8988T (cell line): ENCODE measurements at regions not wholly inside any gene's neighbourhood (a gene's known extent, or its start where the extent isn't known, plus 50 kb on each side); places are given as distances from the start of the nearest gene placed in this dataset.

Experiments used
- DNase-seq: peaks from one replicate; pipeline ENCODE4 v3.0.0; 2011

GRCh38 chr5:26669523-26669922, 368.9 kb downstream of the CDH9 start:
- no peak for DNase-seq

GRCh38 chr5:26669031-26669430, 369.4 kb downstream of the CDH9 start:
- DNase-seq: no peak

- no peak for DNase-seq
Observed at GRCh38 chr5:26666371-26666770, 372.0 kb downstream of the CDH9 start.

GRCh38 chr5:26663500-26663899, 374.9 kb downstream of the CDH9 start:
- DNase-seq: no peak

GRCh38 chr5:26662806-26663360, 375.5 kb downstream of the CDH9 start:
- DNase-seq: no peak

- DNase-seq: no peak
Observed at GRCh38 chr5:26660116-26660515, 378.3 kb downstream of the CDH9 start.

- no peak for DNase-seq
Observed at GRCh38 chr5:26649000-26649399, 389.4 kb downstream of the CDH9 start.

- DNase-seq: no peak
Observed at GRCh38 chr5:26647781-26648180, 390.6 kb downstream of the CDH9 start.

- no peak for DNase-seq
Observed at GRCh38 chr5:26645659-26646058, 392.7 kb downstream of the CDH9 start.

- no peak for DNase-seq
Observed at GRCh38 chr5:26641492-26641891, 396.9 kb downstream of the CDH9 start.

GRCh38 chr5:26625099-26625498, 413.3 kb downstream of the CDH9 start:
- no peak for DNase-seq

GRCh38 chr5:26622947-26623346, 415.4 kb downstream of the CDH9 start:
- no peak for DNase-seq

- no peak for DNase-seq
Observed at GRCh38 chr5:26610577-26610976, 427.8 kb downstream of the CDH9 start.

- DNase-seq: no peak
Observed at GRCh38 chr5:26601563-26601962, 436.8 kb downstream of the CDH9 start.

- DNase-seq: no peak
Observed at GRCh38 chr5:26582350-26583045, 455.9 kb downstream of the CDH9 start.

- no peak for DNase-seq
Observed at GRCh38 chr5:26579712-26580111, 458.7 kb downstream of the CDH9 start.

GRCh38 chr5:26578002-26578401, 460.4 kb downstream of the CDH9 start:
- no peak for DNase-seq

- no peak for DNase-seq
Observed at GRCh38 chr5:26572480-26572879, 465.9 kb downstream of the CDH9 start.

GRCh38 chr5:26569929-26570258, 468.5 kb downstream of the CDH9 start:
- no peak for DNase-seq

GRCh38 chr5:26569241-26569928, 469.0 kb downstream of the CDH9 start:
- DNase-seq: no peak

GRCh38 chr5:26568316-26568715, 470.1 kb downstream of the CDH9 start:
- no peak for DNase-seq

GRCh38 chr5:26563979-26564378, 474.4 kb downstream of the CDH9 start:
- DNase-seq: no peak

GRCh38 chr5:26553079-26553478, 485.3 kb downstream of the CDH9 start:
- DNase-seq: no peak

- DNase-seq: no peak
Observed at GRCh38 chr5:26543987-26544386, 494.4 kb downstream of the CDH9 start.

GRCh38 chr5:26538226-26538625, 500.2 kb downstream of the CDH9 start:
- DNase-seq: no peak
